ENCODE measurements at regions not wholly inside any gene's neighbourhood (a gene's known extent, or its start where the extent isn't known, plus 50 kb on each side); places are given as distances from the start of the nearest gene placed in this dataset.

- TF ChIP-seq CTCF (IDR thresholded peaks at IDR 0.05): no peak
- intact Hi-C loops (cut with micrococcal nuclease): no loop called here
- ChIA-PET CTCF (no interaction called here), POLR2A (no interaction called here)
- no peaks in the 10 kb centered on the region for H3K36me3 Mint-ChIP-seq (ENCODE audit: low read depth)
- ATAC-seq (ENCODE audit: low read depth): no peak
- no peaks in the 10 kb centered on the region for H3K4me1 Mint-ChIP-seq
- no peak for DNase-seq
- H3K4me3 Mint-ChIP-seq: no peak overlapping the region
- no peak overlapping the region for H3K27ac Mint-ChIP-seq
- no peaks in the 10 kb centered on the region for H3K9me3 Mint-ChIP-seq
- H3K27me3 Mint-ChIP-seq: peaks cover 6% of the 10 kb centered on the region
Measured at GRCh38 chr14:70269582-70269981, 80.8 kb upstream of the SLC8A3 start.

GRCh38 chr14:70268760-70269159 is 80.0 kb upstream of the SLC8A3 start:
- TF ChIP-seq CTCF (IDR thresholded peaks at IDR 0.05): no peak
- ATAC-seq (ENCODE audit: low read depth) (no peak), DNase-seq (no peak)
- peaks cover 2% of the 10 kb centered on the region for H3K27me3 Mint-ChIP-seq
- H3K27ac Mint-ChIP-seq: no peak overlapping the region
- no peaks in the 10 kb centered on the region for H3K4me1 Mint-ChIP-seq
- H3K36me3 Mint-ChIP-seq (ENCODE audit: low read depth): no peaks in the 10 kb centered on the region
- POLR2A ChIA-PET: interaction anchor here (0.7 kb wide), 1 partner anchor 11 kb away, joined by 3 read pairs; no protein-coding TSS in a partner anchor
- intact Hi-C loops (cut with micrococcal nuclease): no loop called here
- no peak overlapping the region for H3K4me3 Mint-ChIP-seq
- CTCF ChIA-PET: no interaction called here
- H3K9me3 Mint-ChIP-seq: no peaks in the 10 kb centered on the region

- Mint-ChIP-seq H3K4me1 (no peaks in the 10 kb centered on the region), H3K27ac (no peak overlapping the region), H3K27me3 (peaks cover 14% of the 10 kb centered on the region), H3K9me3 (no peaks in the 10 kb centered on the region), H3K36me3 (ENCODE audit: low read depth) (no peaks in the 10 kb centered on the region), H3K4me3 (no peak overlapping the region)
- no peak for ATAC-seq (ENCODE audit: low read depth)
- ChIA-PET CTCF (no interaction called here), POLR2A (no interaction called here)
- no peak for DNase-seq
- intact Hi-C loops (cut with micrococcal nuclease): no loop called here
- TF ChIP-seq CTCF (IDR thresholded peaks at IDR 0.05): no peak
Measured at GRCh38 chr14:70266157-70266556, 77.4 kb upstream of the SLC8A3 start.

- intact Hi-C loops (cut with micrococcal nuclease): no loop called here
- no peak for ATAC-seq (ENCODE audit: low read depth)
- no peak overlapping the region for H3K4me3 Mint-ChIP-seq
- no peak for DNase-seq
- no peaks in the 10 kb centered on the region for H3K36me3 Mint-ChIP-seq (ENCODE audit: low read depth)
- H3K27ac Mint-ChIP-seq: no peak overlapping the region
- TF ChIP-seq CTCF (IDR thresholded peaks at IDR 0.05): no peak
- no peaks in the 10 kb centered on the region for H3K9me3 Mint-ChIP-seq
- POLR2A ChIA-PET: no interaction called here
- no peaks in the 10 kb centered on the region for H3K4me1 Mint-ChIP-seq
- CTCF ChIA-PET: no interaction called here
- H3K27me3 Mint-ChIP-seq: peaks cover 14% of the 10 kb centered on the region
Measured at GRCh38 chr14:70265422-70265821, 76.7 kb upstream of the SLC8A3 start.

GRCh38 chr14:70259420-70259819 is 70.7 kb upstream of the SLC8A3 start:
- no peak for DNase-seq
- CTCF ChIA-PET: no interaction called here
- no peak for ATAC-seq (ENCODE audit: low read depth)
- POLR2A ChIA-PET: no interaction called here
- no peaks in the 10 kb centered on the region for H3K36me3 Mint-ChIP-seq (ENCODE audit: low read depth)
- no peak for TF ChIP-seq CTCF (IDR thresholded peaks at IDR 0.05)
- no peak overlapping the region for H3K27ac Mint-ChIP-seq
- peaks cover 4% of the 10 kb centered on the region for H3K4me1 Mint-ChIP-seq
- H3K9me3 Mint-ChIP-seq: no peaks in the 10 kb centered on the region
- intact Hi-C loops (cut with micrococcal nuclease): no loop called here
- no peak overlapping the region for H3K4me3 Mint-ChIP-seq
- H3K27me3 Mint-ChIP-seq: peaks cover 39% of the 10 kb centered on the region
